Activated naive CD8-positive, alpha-beta T cell treated with anti-CD3 and anti-CD28 coated beads, Interleukin-2, amount 50 U/mL, for 24 hours (primary cell): ENCODE measurements at regions not wholly inside any gene's neighbourhood (a gene's known extent, or its start where the extent isn't known, plus 50 kb on each side); places are given as distances from the start of the nearest gene placed in this dataset.

Experiments
- ATAC-seq: fragments of 150-1000 bp; cut with Tn5 transposase; one replicate; pipeline ENCODE4 v1.10.0; 2021
- DNase-seq: peaks from one replicate; pipeline ENCODE4 v3.0.0; 2021
- H3K27ac Mint-ChIP-seq: one replicate; pipeline ENCODE4 v1.8.0; 2021; ENCODE audit warnings: mild to moderate bottlenecking, mixed read lengths
- H3K27me3 Mint-ChIP-seq: one replicate; pipeline ENCODE4 v1.8.0; 2021; ENCODE audit warnings: mixed read lengths
- H3K36me3 Mint-ChIP-seq: one replicate; pipeline ENCODE4 v1.8.0; 2021; ENCODE audit warnings: low read depth, mixed read lengths
- H3K4me1 Mint-ChIP-seq: one replicate; pipeline ENCODE4 v1.8.0; 2021; ENCODE audit warnings: mixed read lengths
- H3K4me3 Mint-ChIP-seq: one replicate; pipeline ENCODE4 v1.8.0; 2021; ENCODE audit warnings: mild to moderate bottlenecking, moderate library complexity, mixed read lengths
- H3K9me3 Mint-ChIP-seq: one replicate; pipeline ENCODE4 v1.8.0; 2021; ENCODE audit warnings: mixed read lengths

DNA sequence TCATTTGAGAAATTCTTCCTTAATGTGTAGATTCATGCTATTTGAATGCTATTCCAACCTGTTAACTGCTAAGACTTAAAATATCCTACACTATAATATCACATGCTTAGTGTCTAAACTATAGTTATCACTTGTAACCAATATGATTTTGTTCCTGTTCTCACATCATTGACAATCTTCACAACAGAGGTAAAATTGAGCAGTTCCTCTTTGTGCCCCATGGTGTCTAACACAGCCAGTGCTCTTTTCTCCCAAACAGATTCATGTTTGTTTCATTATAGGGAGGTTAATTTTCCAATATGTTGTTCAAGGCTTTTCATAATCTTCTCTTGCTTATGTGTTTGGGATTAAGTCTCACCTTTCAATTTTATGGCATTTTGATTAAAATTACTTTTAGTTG, 591.1 kb downstream of the ZPLD1 start:
- no peak for ATAC-seq
- no peaks in the 10 kb centered on the region for H3K9me3 Mint-ChIP-seq

GRCh38 chr3:103033841-103034240, 599.0 kb downstream of the ZPLD1 start:
- no peaks in the 10 kb centered on the region for H3K36me3 Mint-ChIP-seq
- H3K4me3 Mint-ChIP-seq, result no peak overlapping the region
- H3K9me3 Mint-ChIP-seq, result no peaks in the 10 kb centered on the region
- no peak for DNase-seq
- ATAC-seq, result no peak
- no peak overlapping the region for H3K27ac Mint-ChIP-seq
- H3K27me3 Mint-ChIP-seq, result no peaks in the 10 kb centered on the region
- no peaks in the 10 kb centered on the region for H3K4me1 Mint-ChIP-seq

More for the DNA sequence above, 591.1 kb downstream of the ZPLD1 start:
- no peaks in the 10 kb centered on the region for H3K27me3 Mint-ChIP-seq
- no peaks in the 10 kb centered on the region for H3K4me1 Mint-ChIP-seq
- H3K4me3 Mint-ChIP-seq, result no peak overlapping the region
- no peaks in the 10 kb centered on the region for H3K36me3 Mint-ChIP-seq
- DNase-seq, result no peak
- H3K27ac Mint-ChIP-seq, result no peak overlapping the region

DNA sequence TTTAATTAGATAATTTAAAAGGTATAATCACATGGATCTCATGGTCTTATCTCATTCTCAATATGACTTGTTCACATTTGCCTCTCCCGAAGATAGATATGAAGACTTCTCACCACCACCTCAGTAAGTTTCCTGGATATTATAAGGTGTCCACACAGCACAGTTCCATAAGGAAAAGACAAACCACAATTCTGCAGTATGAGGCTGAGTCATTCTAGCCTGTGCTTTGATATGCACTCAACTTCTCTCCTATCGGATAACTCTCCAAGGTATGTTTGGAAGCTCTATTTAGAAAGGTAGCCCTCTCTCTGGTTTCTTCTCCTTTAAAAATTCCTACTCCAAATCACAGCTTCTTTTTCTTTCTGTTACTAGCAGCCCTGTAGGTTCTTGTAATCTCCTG, 612.8 kb downstream of the ZPLD1 start:
- ATAC-seq, result no peak
- H3K4me3 Mint-ChIP-seq, result no peak overlapping the region
- DNase-seq, result no peak
- H3K9me3 Mint-ChIP-seq, result no peaks in the 10 kb centered on the region
- no peaks in the 10 kb centered on the region for H3K36me3 Mint-ChIP-seq
- no peaks in the 10 kb centered on the region for H3K27me3 Mint-ChIP-seq
- no peak overlapping the region for H3K27ac Mint-ChIP-seq
- H3K4me1 Mint-ChIP-seq, result no peaks in the 10 kb centered on the region

GRCh38 chr3:103048068-103048722, 613.4 kb downstream of the ZPLD1 start:
- Mint-ChIP-seq H3K9me3 (no peaks in the 10 kb centered on the region), H3K27ac (no peak overlapping the region), H3K27me3 (no peaks in the 10 kb centered on the region), H3K36me3 (no peaks in the 10 kb centered on the region), H3K4me3 (no peak overlapping the region), H3K4me1 (no peaks in the 10 kb centered on the region)
- DNase-seq (no peak), ATAC-seq (no peak)

GRCh38 chr3:103052236-103052830, 617.5 kb downstream of the ZPLD1 start:
- DNase-seq, result no peak
- H3K36me3 Mint-ChIP-seq, result no peaks in the 10 kb centered on the region
- no peaks in the 10 kb centered on the region for H3K4me1 Mint-ChIP-seq
- H3K27me3 Mint-ChIP-seq, result no peaks in the 10 kb centered on the region
- H3K4me3 Mint-ChIP-seq, result no peak overlapping the region
- ATAC-seq, result no peak
- H3K9me3 Mint-ChIP-seq, result no peaks in the 10 kb centered on the region
- H3K27ac Mint-ChIP-seq, result no peak overlapping the region

GRCh38 chr3:103055021-103055520, 620.3 kb downstream of the ZPLD1 start:
- no peaks in the 10 kb centered on the region for H3K27me3 Mint-ChIP-seq
- no peak for ATAC-seq
- H3K4me3 Mint-ChIP-seq, result no peak overlapping the region
- no peak for DNase-seq
- no peaks in the 10 kb centered on the region for H3K4me1 Mint-ChIP-seq
- H3K36me3 Mint-ChIP-seq, result no peaks in the 10 kb centered on the region
- no peaks in the 10 kb centered on the region for H3K9me3 Mint-ChIP-seq
- no peak overlapping the region for H3K27ac Mint-ChIP-seq

GRCh38 chr3:103056542-103056941, 621.7 kb downstream of the ZPLD1 start:
- Mint-ChIP-seq H3K9me3 (no peaks in the 10 kb centered on the region), H3K4me3 (no peak overlapping the region)

DNA sequence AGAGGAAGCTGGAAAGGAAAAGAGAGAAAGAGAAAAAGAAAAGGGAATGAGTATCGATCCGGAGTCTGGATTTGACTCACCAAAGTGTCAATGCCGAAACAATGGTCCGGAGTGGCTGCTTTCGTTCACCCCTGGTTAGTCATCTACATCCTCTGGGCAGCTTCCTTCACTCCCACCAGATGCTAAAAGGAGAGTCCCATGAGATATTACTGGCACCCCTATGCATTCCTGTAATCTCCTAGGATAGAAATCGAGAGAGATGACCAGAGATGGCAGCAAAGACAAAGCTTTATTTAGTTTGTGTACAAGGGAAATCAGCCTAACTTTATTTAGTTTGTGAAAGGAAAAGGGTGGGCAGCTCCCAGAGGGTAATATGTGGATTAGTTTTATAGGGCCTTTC, 622.2 kb downstream of the ZPLD1 start:
- Mint-ChIP-seq H3K27ac (no peak overlapping the region), H3K9me3 (no peaks in the 10 kb centered on the region), H3K36me3 (no peaks in the 10 kb centered on the region), H3K4me3 (no peak overlapping the region), H3K27me3 (no peaks in the 10 kb centered on the region), H3K4me1 (no peaks in the 10 kb centered on the region)
- ATAC-seq, result no peak
- DNase-seq, result no peak

More at GRCh38 chr3:103056542-103056941, 621.7 kb downstream of the ZPLD1 start:
- Mint-ChIP-seq H3K4me1 (no peaks in the 10 kb centered on the region), H3K27ac (no peak overlapping the region), H3K27me3 (no peaks in the 10 kb centered on the region), H3K36me3 (no peaks in the 10 kb centered on the region)
- no peak for ATAC-seq
- no peak for DNase-seq

GRCh38 chr3:103057487-103057886, 622.7 kb downstream of the ZPLD1 start:
- no peaks in the 10 kb centered on the region for H3K36me3 Mint-ChIP-seq
- ATAC-seq (no peak), DNase-seq (no peak)
- H3K4me3 Mint-ChIP-seq, result no peak overlapping the region
- no peak overlapping the region for H3K27ac Mint-ChIP-seq
- H3K27me3 Mint-ChIP-seq, result no peaks in the 10 kb centered on the region
- H3K4me1 Mint-ChIP-seq, result no peaks in the 10 kb centered on the region
- no peaks in the 10 kb centered on the region for H3K9me3 Mint-ChIP-seq

DNA sequence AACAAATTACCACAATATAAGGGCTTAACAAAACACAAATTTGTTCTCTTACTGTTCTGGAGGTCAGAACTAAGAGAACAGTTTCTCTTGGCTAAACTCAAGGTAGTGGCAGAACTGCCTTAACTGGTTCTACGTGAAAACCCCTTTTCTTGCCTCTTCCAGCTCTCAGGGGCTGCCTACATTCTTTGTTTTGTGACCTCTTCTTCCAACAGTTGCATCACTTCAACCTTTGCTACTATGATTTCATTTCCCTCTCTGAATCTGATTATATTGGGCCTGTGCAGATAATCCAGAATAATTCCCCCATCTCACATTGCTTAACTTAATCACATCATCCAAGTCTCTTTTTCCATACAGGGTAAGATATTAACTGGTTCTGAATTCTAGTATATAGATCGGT, 624.6 kb downstream of the ZPLD1 start:
- Mint-ChIP-seq H3K27me3 (no peaks in the 10 kb centered on the region), H3K36me3 (no peaks in the 10 kb centered on the region), H3K27ac (no peak overlapping the region), H3K4me3 (no peak overlapping the region), H3K4me1 (no peaks in the 10 kb centered on the region), H3K9me3 (no peaks in the 10 kb centered on the region)
- ATAC-seq (no peak), DNase-seq (no peak)

GRCh38 chr3:103060242-103060641, 625.4 kb downstream of the ZPLD1 start:
- Mint-ChIP-seq H3K4me3 (no peak overlapping the region), H3K27me3 (no peaks in the 10 kb centered on the region), H3K4me1 (no peaks in the 10 kb centered on the region), H3K9me3 (no peaks in the 10 kb centered on the region), H3K36me3 (no peaks in the 10 kb centered on the region), H3K27ac (no peak overlapping the region)
- DNase-seq (no peak), ATAC-seq (no peak)

DNA sequence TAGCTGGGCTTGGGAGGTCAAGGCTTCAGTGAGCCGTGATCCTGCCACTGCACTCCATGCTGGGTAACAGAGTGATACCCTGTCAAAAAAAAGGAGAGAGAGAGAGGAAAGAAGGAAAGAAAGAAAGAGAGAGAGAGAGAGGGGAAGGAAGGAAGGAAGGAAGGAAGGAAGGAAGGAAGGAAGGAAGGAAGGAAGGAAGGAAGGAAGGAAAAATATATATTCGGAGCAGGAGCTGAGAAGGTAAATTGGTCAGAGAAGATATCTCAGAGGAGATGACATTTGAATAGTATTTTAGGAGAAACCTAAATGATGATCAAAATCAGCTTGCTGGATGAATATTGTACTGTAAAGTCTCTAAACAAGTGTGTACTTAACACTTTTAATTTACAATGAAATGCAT, 633.1 kb downstream of the ZPLD1 start:
- ATAC-seq (no peak), DNase-seq (no peak)
- H3K27ac Mint-ChIP-seq, result no peak overlapping the region
- H3K9me3 Mint-ChIP-seq, result no peaks in the 10 kb centered on the region
- H3K36me3 Mint-ChIP-seq, result no peaks in the 10 kb centered on the region
- H3K4me1 Mint-ChIP-seq, result no peaks in the 10 kb centered on the region
- no peaks in the 10 kb centered on the region for H3K27me3 Mint-ChIP-seq
- no peak overlapping the region for H3K4me3 Mint-ChIP-seq

DNA sequence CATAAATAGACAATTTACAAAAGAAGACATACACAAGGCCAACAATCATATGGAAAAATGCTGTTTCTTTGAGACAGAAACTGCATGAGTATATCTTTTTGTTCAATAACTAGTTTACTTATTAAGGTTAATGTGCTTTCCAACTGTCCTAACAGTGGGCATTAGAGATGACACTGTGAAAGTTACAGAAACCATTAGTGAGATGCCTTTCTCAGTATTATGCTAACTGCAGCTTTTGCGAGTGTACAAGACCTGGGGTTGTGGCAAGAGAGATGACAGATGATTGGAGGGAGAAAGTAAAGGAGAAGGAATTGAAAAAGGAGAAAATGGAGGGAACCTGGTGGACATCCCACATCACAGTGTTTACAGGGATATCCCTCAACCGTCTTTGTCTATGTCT, 640.5 kb downstream of the ZPLD1 start:
- H3K27ac Mint-ChIP-seq, result no peak overlapping the region
- no peaks in the 10 kb centered on the region for H3K9me3 Mint-ChIP-seq
- ATAC-seq (no peak), DNase-seq (no peak)
- no peak overlapping the region for H3K4me3 Mint-ChIP-seq
- no peaks in the 10 kb centered on the region for H3K36me3 Mint-ChIP-seq
- no peaks in the 10 kb centered on the region for H3K27me3 Mint-ChIP-seq
- H3K4me1 Mint-ChIP-seq, result no peaks in the 10 kb centered on the region

- H3K9me3 Mint-ChIP-seq, result no peaks in the 10 kb centered on the region
Observed at GRCh38 chr3:103077910-103078309, 643.1 kb downstream of the ZPLD1 start.

GRCh38 chr3:103082501-103082900, 647.7 kb downstream of the ZPLD1 start:
- Mint-ChIP-seq H3K4me1 (no peaks in the 10 kb centered on the region), H3K36me3 (no peaks in the 10 kb centered on the region), H3K27me3 (no peaks in the 10 kb centered on the region), H3K27ac (no peak overlapping the region), H3K9me3 (no peaks in the 10 kb centered on the region), H3K4me3 (no peak overlapping the region)
- no peak for ATAC-seq
- no peak for DNase-seq

More at GRCh38 chr3:103077910-103078309, 643.1 kb downstream of the ZPLD1 start:
- DNase-seq, result no peak
- no peaks in the 10 kb centered on the region for H3K36me3 Mint-ChIP-seq
- H3K27me3 Mint-ChIP-seq, result no peaks in the 10 kb centered on the region
- no peak overlapping the region for H3K4me3 Mint-ChIP-seq
- ATAC-seq, result no peak
- no peak overlapping the region for H3K27ac Mint-ChIP-seq
- H3K4me1 Mint-ChIP-seq, result no peaks in the 10 kb centered on the region
